Coronary artery (tissue), 2 donors: ENCODE measurements at regions not wholly inside any gene's neighbourhood (a gene's known extent, or its start where the extent isn't known, plus 50 kb on each side); places are given as distances from the start of the nearest gene placed in this dataset.
A peak's percentile ranks its signal among the peaks of the same experiment; 100 is the strongest.
"Not testable (repeated sequence)": the region's sequence is repeated elsewhere in the genome, so short reads cannot be mapped to it uniquely, and the experiment has no call there.

Experiments used
- DNase-seq: peaks from one replicate; pipeline ENCODE4 v3.0.0-alpha.2; 2017; ENCODE audit warnings: low spot score
- H3K27ac ChIP-seq, 2 donors: fragments of 200-600 bp; sonication (generic); one replicate each; pipeline ENCODE4 v1.5.1; 2016 to 2019
- H3K4me3 ChIP-seq: fragments of 200-600 bp; sonication (generic); 2 replicates; pipeline ENCODE4 v1.5.1; 2016; ENCODE audit warnings: mild to moderate bottlenecking, moderate library complexity
- TF ChIP-seq, protein P1 (sequence below): fragments of 200-600 bp; sonication (generic); IDR thresholded peaks from one replicate; pipeline ENCODE4 v1.5.1; 2019; ENCODE audit warnings: antibody characterized with exemption

DNA sequence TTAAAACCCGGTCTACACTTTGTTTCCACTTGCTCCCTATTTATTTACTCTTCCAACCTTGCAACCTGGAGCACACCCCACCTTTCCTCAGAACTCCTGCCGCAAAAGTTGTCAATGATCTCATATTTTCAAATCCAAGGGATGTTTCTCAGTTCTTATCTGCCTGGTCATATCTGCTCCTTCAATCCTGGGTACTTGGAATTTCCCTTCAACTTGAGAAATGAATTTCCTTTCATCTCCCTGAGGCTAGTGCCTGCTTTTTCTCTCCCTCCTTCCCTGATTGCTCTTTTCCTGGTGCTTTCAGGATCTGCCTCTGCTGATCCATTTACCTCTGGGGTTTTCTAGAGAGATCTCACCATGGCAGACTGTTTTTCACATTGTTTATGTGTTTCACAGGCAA is 154.8 kb upstream of the IRS2 start:
- TF ChIP-seq, protein P1, sequence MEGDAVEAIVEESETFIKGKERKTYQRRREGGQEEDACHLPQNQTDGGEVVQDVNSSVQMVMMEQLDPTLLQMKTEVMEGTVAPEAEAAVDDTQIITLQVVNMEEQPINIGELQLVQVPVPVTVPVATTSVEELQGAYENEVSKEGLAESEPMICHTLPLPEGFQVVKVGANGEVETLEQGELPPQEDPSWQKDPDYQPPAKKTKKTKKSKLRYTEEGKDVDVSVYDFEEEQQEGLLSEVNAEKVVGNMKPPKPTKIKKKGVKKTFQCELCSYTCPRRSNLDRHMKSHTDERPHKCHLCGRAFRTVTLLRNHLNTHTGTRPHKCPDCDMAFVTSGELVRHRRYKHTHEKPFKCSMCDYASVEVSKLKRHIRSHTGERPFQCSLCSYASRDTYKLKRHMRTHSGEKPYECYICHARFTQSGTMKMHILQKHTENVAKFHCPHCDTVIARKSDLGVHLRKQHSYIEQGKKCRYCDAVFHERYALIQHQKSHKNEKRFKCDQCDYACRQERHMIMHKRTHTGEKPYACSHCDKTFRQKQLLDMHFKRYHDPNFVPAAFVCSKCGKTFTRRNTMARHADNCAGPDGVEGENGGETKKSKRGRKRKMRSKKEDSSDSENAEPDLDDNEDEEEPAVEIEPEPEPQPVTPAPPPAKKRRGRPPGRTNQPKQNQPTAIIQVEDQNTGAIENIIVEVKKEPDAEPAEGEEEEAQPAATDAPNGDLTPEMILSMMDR = no peak
- H3K27ac ChIP-seq = no peak overlapping the region
- H3K4me3 ChIP-seq = no peak overlapping the region
- DNase-seq = no peak

GRCh38 chr13:109940637-109941036 is 154.3 kb upstream of the IRS2 start:
- no peak overlapping the region for H3K27ac ChIP-seq
- TF ChIP-seq, protein P1 = no peak
- no peak for DNase-seq
- H3K4me3 ChIP-seq = no peak overlapping the region

DNA sequence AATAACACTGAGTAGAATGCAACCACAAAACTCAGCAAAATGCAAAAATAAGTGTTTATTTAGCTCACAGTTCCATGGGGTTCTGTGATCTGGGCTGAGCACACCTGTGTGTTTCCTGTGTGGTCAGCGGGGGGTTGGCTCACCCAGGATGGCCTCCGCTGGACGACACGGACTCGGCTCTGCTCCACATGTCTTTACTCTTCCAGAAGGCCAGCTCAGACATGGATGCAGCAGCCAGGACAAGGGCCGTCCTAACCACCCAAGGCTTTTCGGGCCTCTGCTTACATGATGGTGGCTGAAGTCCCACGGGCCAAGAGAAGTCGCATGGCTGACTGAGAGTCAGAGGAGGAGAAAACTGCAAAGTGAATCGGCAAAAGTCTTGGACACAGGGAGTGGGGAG is 153.5 kb upstream of the IRS2 start:
- no peak overlapping the region for H3K27ac ChIP-seq
- DNase-seq = no peak
- TF ChIP-seq, protein P1 = no peak
- no peak overlapping the region for H3K4me3 ChIP-seq

- Histone ChIP-seq H3K27ac (no peak overlapping the region), H3K4me3 (no peak overlapping the region)
- TF ChIP-seq, protein P1 = no peak
- DNase-seq = no peak
These were observed 152.8 kb upstream of the IRS2 start for GRCh38 chr13:109939180-109939579.

GRCh38 chr13:109938255-109938936 is 152.0 kb upstream of the IRS2 start:
- no peak for DNase-seq
- no peak overlapping the region for H3K4me3 ChIP-seq
- TF ChIP-seq, protein P1 = no peak
- peak overlapping the region in 1 of 2 donors; percentile 3 for H3K27ac ChIP-seq

DNA sequence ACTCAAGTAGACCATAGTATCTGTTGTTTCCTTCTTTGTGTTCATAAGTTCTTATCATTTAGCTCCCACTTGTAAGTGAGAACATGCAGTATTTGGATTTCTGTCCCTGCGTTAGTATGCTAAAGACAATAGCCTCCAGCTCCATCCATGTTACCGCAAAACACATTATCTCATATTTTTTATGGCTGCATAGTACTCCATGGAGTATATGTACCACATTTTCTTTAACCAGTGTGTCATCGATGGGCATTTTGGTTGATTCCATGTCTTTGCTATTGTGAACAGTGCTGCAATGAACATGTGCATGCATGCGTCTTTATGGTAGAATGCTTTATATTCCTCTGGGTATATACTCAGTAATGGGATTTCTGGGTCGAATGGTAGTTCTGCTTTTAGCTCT is 148.1 kb upstream of the IRS2 start:
- H3K4me3 ChIP-seq, DNase-seq, H3K27ac ChIP-seq: not testable (repeated sequence)

DNA sequence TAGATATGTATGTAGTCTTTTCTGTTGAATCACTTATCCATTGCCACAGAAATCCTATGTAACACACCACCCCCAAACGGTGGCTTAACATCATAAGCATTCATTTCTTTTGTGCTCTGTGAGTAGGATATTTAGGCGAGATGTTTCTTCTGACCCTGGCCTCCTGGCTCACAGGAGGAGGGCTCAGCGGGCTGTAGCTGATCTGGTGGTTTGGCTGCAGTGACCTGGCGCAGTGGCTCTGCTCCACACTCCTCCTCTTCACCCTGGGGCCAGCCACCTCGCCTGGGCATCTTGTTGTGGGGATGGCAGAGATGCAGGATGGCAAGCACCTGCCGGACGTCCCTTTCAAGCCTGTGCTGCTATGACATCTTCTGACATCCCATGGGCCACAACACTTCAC is 147.1 kb upstream of the IRS2 start:
- H3K27ac ChIP-seq = no peak overlapping the region
- TF ChIP-seq, protein P1 = no peak
- no peak overlapping the region for H3K4me3 ChIP-seq
- no peak for DNase-seq
